SK-N-MC (cell line): ENCODE measurements at regions not wholly inside any gene's neighbourhood (a gene's known extent, or its start where the extent isn't known, plus 50 kb on each side); places are given as distances from the start of the nearest gene placed in this dataset.

Experiments
- EZH2 ChIP-seq: fragments of 200-600 bp; sonication (generic); IDR thresholded peaks from one replicate; pipeline ENCODE4 v1.6.1; 2017; ENCODE audit warnings: antibody characterized with exemption
- POLR2AphosphoS5 ChIP-seq: IDR thresholded peaks from 2 replicates; pipeline ENCODE4 v1.6.1; 2012; ENCODE audit warnings: mild to moderate bottlenecking, low read depth, low read length, borderline replicate concordance

- TF ChIP-seq POLR2AphosphoS5 (no peak), EZH2 (no peak)
Observed at GRCh38 chr3:6155650-6156338, 705.1 kb upstream of the GRM7 start.
